ENCODE measurements at regions not wholly inside any gene's neighbourhood (a gene's known extent, or its start where the extent isn't known, plus 50 kb on each side); places are given as distances from the start of the nearest gene placed in this dataset.

- TF ChIP-seq MAZ (IDR thresholded peaks at IDR 0.05; ENCODE audit: borderline replicate concordance, low read depth, low read length), result no peak
- TF ChIP-seq RAD21 (conservative IDR thresholded peaks at IDR 0.05 in 1 of 2, IDR thresholded peaks at IDR 0.05 in 1 of 2), result no peak
- TF ChIP-seq HEYL (CRISPR knock-in tag; IDR thresholded peaks at IDR 0.05), result no peak
- TF ChIP-seq ZFP36 (IDR thresholded peaks at IDR 0.05; ENCODE audit: borderline replicate concordance, partially characterized antibody), result no peak
- no peak for TF ChIP-seq CHD2 (IDR thresholded peaks at IDR 0.05; ENCODE audit: low read length, partially characterized antibody)
- no peak for TF ChIP-seq POLR2AphosphoS2 (conservative IDR thresholded peaks at IDR 0.05; ENCODE audit: low read length)
- TF ChIP-seq HOXB5 (CRISPR knock-in tag; IDR thresholded peaks at IDR 0.05), result no peak
- TF ChIP-seq CEBPB (IDR thresholded peaks at IDR 0.05), result no peak
Measured at GRCh38 chr12:77122661-77123060, 57.3 kb upstream of the E2F7 start (continued).

- H3K4me2 ChIP-seq, result peak overlapping the region; percentile 58
- 3% methylated on average over 4 of the region's 4 CpGs for WGBS (ENCODE audit: missing lambda C conversion rate)
- peak overlapping the region; percentile 55 to 72 for H3K27ac ChIP-seq
- no peaks in the 10 kb centered on the region for H3K9me3 ChIP-seq
- TF ChIP-seq CEBPB (IDR thresholded peaks at IDR 0.05) (peak; percentile 6 to 36; a peak in 1 of 4 replicates), HOXB5 (CRISPR knock-in tag; IDR thresholded peaks at IDR 0.05) (no peak), FOSL2 (IDR thresholded peaks at IDR 0.05) (peak; percentile 44; the same call in 1 of the 2 replicates), FOSL2 (CRISPR knock-in tag; IDR thresholded peaks at IDR 0.05) (peak; percentile 32), FOSB (CRISPR knock-in tag; IDR thresholded peaks at IDR 0.05) (no peak), HOXB13 (CRISPR knock-in tag; IDR thresholded peaks at IDR 0.05; ENCODE audit: low read depth) (no peak), JUNB (IDR thresholded peaks at IDR 0.05) (peak; percentile 55), RCOR1 (IDR thresholded peaks at IDR 0.05; ENCODE audit: low read depth, low read length) (no peak)
- peak; percentile 93 to 99 for ATAC-seq
- no peak for FAIRE-seq
- no peak overlapping the region for H3K4me3 ChIP-seq
- peaks cover 35% of the 10 kb centered on the region for H3K4me1 ChIP-seq
- ChIA-PET CTCF (interaction anchor here (1.5 kb wide), 1 partner anchor 14 kb away, joined by 5 read pairs; no protein-coding TSS in a partner anchor), POLR2A (no interaction called here)
- peak in 1 of 2 experiments; percentile 57 for DNase-seq (ENCODE audit: low read depth in 1 of 2, low spot score in 1 of 2)
Measured at GRCh38 chr12:77122236-77122635, 56.9 kb upstream of the E2F7 start.

GRCh38 chr12:77120156-77121085 lies 55.1 kb upstream of the E2F7 start:
- DNase-seq (ENCODE audit: low read depth in 1 of 2, low spot score in 1 of 2) (peak in 1 of 2 experiments; percentile 7), FAIRE-seq (no peak), ATAC-seq (peak in 1 of 2 experiments; percentile 43; a peak in 2 of 6 replicates)
- POLR2A ChIA-PET, result no interaction called here
- WGBS (ENCODE audit: missing lambda C conversion rate), result 6% methylated on average over 1 of the region's 1 CpG
- no peak for TF ChIP-seq MAFK (IDR thresholded peaks at IDR 0.05; ENCODE audit: partially characterized antibody)
- Histone ChIP-seq H3K4me3 (no peak overlapping the region), H3K27ac (peak overlapping the region; percentile 24 to 57; a peak in 3 of 6 replicates), H3K4me1 (peaks cover 35% of the 10 kb centered on the region), H3K9me3 (no peaks in the 10 kb centered on the region), H3K4me2 (peak overlapping the region; percentile 42; the same call in 2 of the 3 replicates)
- CTCF ChIA-PET, result interaction anchor here (1.5 kb wide), 1 partner anchor 12 kb away, joined by 5 read pairs; no protein-coding TSS in a partner anchor

- DNase-seq (ENCODE audit: low read depth in 1 of 2, low spot score in 1 of 2) (no peak), FAIRE-seq (no peak), ATAC-seq (no peak)
- no peak overlapping the region for H3K4me3 ChIP-seq
- H3K4me2 ChIP-seq, result peak overlapping the region; percentile 30
- peaks cover 35% of the 10 kb centered on the region for H3K4me1 ChIP-seq
- POLR2A ChIA-PET, result no interaction called here
- CTCF ChIA-PET, result no interaction called here
- WGBS (ENCODE audit: missing lambda C conversion rate), result 18% methylated on average over 2 of the region's 2 CpGs
- no peak for TF ChIP-seq HOXB5 (CRISPR knock-in tag; IDR thresholded peaks at IDR 0.05)
- TF ChIP-seq EP300 (IDR thresholded peaks at IDR 0.05), result no peak
- TF ChIP-seq CHD4 (IDR thresholded peaks at IDR 0.05; ENCODE audit: borderline replicate concordance), result no peak
- no peak for TF ChIP-seq MAX (IDR thresholded peaks at IDR 0.05)
- TF ChIP-seq CBX8 (IDR thresholded peaks at IDR 0.05), result no peak
- no peak for TF ChIP-seq POLR2AphosphoS2 (conservative IDR thresholded peaks at IDR 0.05; ENCODE audit: low read length)
- TF ChIP-seq RFX5 (IDR thresholded peaks at IDR 0.05), result no peak
- no peak for TF ChIP-seq CEBPB (IDR thresholded peaks at IDR 0.05)
- TF ChIP-seq GATA3 (IDR thresholded peaks at IDR 0.05; ENCODE audit: borderline replicate concordance), result no peak
- no peak for TF ChIP-seq EHMT2 (IDR thresholded peaks at IDR 0.05; ENCODE audit: low read depth)
- no peak for TF ChIP-seq RAD21 (conservative IDR thresholded peaks at IDR 0.05 in 1 of 2, IDR thresholded peaks at IDR 0.05 in 1 of 2)
- peak overlapping the region in 1 of 2 experiments; percentile 14; a peak in 1 of 6 replicates for H3K27ac ChIP-seq
- no peaks in the 10 kb centered on the region for H3K9me3 ChIP-seq
Measured at GRCh38 chr12:77118696-77119095, 53.3 kb upstream of the E2F7 start.

Measured in A549 (cell line).